ENCODE measurements at regions not wholly inside any gene's neighbourhood (a gene's known extent, or its start where the extent isn't known, plus 50 kb on each side); places are given as distances from the start of the nearest gene placed in this dataset.

- no peak overlapping the region for H3K4me3 ChIP-seq
- no peak overlapping the region for H3K27ac ChIP-seq
- no peaks in the 10 kb centered on the region for H3K9me3 ChIP-seq
- intact Hi-C loops (cut with DNase I), result no loop called here
- H3K27me3 ChIP-seq, result no peaks in the 10 kb centered on the region
- no peak for ATAC-seq
- DNase-seq, result no peak
- TF ChIP-seq CTCF (IDR thresholded peaks at IDR 0.05), result no peak
- TF ChIP-seq POLR2A (IDR thresholded peaks at IDR 0.05), result no peak
- WGBS (ENCODE audit: insufficient coverage, low coverage, low lambda C conversion rate, missing lambda C conversion rate), result 44% methylated on average over 1 of the region's 1 CpG
- no peaks in the 10 kb centered on the region for H3K36me3 ChIP-seq
- H3K4me1 ChIP-seq, result no peaks in the 10 kb centered on the region
These were observed 117.2 kb upstream of the FGGY start for GRCh38 chr1:59179673-59180072.

GRCh38 chr1:59180735-59181134, 116.2 kb upstream of the FGGY start:
- WGBS (ENCODE audit: insufficient coverage, low coverage, low lambda C conversion rate, missing lambda C conversion rate), result 48% methylated on average over 2 of the region's 2 CpGs
- no peak overlapping the region for H3K27ac ChIP-seq
- no peaks in the 10 kb centered on the region for H3K27me3 ChIP-seq
- DNase-seq, result no peak
- no peak for TF ChIP-seq CTCF (IDR thresholded peaks at IDR 0.05)
- no peak for TF ChIP-seq POLR2A (IDR thresholded peaks at IDR 0.05)
- intact Hi-C loops (cut with DNase I), result no loop called here
- no peaks in the 10 kb centered on the region for H3K4me1 ChIP-seq
- H3K9me3 ChIP-seq, result no peaks in the 10 kb centered on the region
- H3K4me3 ChIP-seq, result no peak overlapping the region
- no peaks in the 10 kb centered on the region for H3K36me3 ChIP-seq
- ATAC-seq, result no peak

GRCh38 chr1:59183749-59184317, 113.1 kb upstream of the FGGY start:
- 25% methylated on average over 3 of the region's 3 CpGs for WGBS (ENCODE audit: insufficient coverage, low coverage, low lambda C conversion rate, missing lambda C conversion rate)
- Histone ChIP-seq H3K27me3 (no peaks in the 10 kb centered on the region), H3K36me3 (no peaks in the 10 kb centered on the region), H3K4me3 (no peak overlapping the region), H3K4me1 (no peaks in the 10 kb centered on the region), H3K27ac (no peak overlapping the region), H3K9me3 (no peaks in the 10 kb centered on the region)
- TF ChIP-seq POLR2A (IDR thresholded peaks at IDR 0.05) (no peak), CTCF (IDR thresholded peaks at IDR 0.05) (no peak)
- DNase-seq (no peak), ATAC-seq (no peak)
- intact Hi-C loops (cut with DNase I), result no loop called here

GRCh38 chr1:59184365-59184905, 112.5 kb upstream of the FGGY start:
- H3K4me3 ChIP-seq, result no peak overlapping the region
- DNase-seq (no peak), ATAC-seq (no peak)
- no peak for TF ChIP-seq POLR2A (IDR thresholded peaks at IDR 0.05)
- no peak for TF ChIP-seq CTCF (IDR thresholded peaks at IDR 0.05)
- H3K27me3 ChIP-seq, result no peaks in the 10 kb centered on the region
- 85% methylated on average over 5 of the region's 5 CpGs for WGBS (ENCODE audit: insufficient coverage, low coverage, low lambda C conversion rate, missing lambda C conversion rate)
- no peaks in the 10 kb centered on the region for H3K4me1 ChIP-seq
- H3K27ac ChIP-seq, result no peak overlapping the region
- H3K36me3 ChIP-seq, result no peaks in the 10 kb centered on the region
- intact Hi-C loops (cut with DNase I), result no loop called here
- H3K9me3 ChIP-seq, result no peaks in the 10 kb centered on the region
